HL-60 (cell line): ENCODE measurements at regions not wholly inside any gene's neighbourhood (a gene's known extent, or its start where the extent isn't known, plus 50 kb on each side); places are given as distances from the start of the nearest gene placed in this dataset.

Experiments used
- GABPA ChIP-seq: IDR thresholded peaks from 2 replicates; pipeline ENCODE4 v1.6.1; 2012; ENCODE audit warnings: low read depth
- SPI1 ChIP-seq: IDR thresholded peaks from 2 replicates; pipeline ENCODE4 v1.6.1; 2012; ENCODE audit warnings: low read depth, mild to moderate bottlenecking, borderline replicate concordance
- TF ChIP-seq, protein P1 (sequence below): IDR thresholded peaks from one replicate; pipeline ENCODE4 v1.5.1; 2011; ENCODE audit warnings: low read length, control low read depth, inconsistent platforms; ENCODE audit not compliant: insufficient read depth

DNA sequence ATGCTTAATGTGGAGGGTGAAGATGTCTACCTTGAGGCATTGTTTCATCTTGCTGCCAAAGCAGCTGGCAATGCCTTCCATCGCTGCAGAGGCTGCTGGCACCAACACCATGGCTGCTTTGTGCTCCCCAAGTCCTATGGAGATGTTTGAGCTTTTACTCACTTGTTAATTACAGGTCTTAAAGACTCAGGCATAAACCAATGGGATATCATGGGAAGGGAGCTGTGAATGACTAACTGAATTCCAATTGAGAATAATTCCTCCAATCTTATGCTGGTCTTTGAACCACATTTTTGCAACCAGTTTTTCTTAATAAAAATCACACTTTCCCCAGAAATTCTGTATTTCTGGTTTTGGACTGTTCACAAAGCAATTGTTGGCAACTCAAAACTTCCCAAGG lies 762.0 kb downstream of the GBE1 start:
- TF ChIP-seq, protein P1, sequence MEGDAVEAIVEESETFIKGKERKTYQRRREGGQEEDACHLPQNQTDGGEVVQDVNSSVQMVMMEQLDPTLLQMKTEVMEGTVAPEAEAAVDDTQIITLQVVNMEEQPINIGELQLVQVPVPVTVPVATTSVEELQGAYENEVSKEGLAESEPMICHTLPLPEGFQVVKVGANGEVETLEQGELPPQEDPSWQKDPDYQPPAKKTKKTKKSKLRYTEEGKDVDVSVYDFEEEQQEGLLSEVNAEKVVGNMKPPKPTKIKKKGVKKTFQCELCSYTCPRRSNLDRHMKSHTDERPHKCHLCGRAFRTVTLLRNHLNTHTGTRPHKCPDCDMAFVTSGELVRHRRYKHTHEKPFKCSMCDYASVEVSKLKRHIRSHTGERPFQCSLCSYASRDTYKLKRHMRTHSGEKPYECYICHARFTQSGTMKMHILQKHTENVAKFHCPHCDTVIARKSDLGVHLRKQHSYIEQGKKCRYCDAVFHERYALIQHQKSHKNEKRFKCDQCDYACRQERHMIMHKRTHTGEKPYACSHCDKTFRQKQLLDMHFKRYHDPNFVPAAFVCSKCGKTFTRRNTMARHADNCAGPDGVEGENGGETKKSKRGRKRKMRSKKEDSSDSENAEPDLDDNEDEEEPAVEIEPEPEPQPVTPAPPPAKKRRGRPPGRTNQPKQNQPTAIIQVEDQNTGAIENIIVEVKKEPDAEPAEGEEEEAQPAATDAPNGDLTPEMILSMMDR: no peak
- TF ChIP-seq SPI1: no peak
- TF ChIP-seq GABPA: no peak
